Fibroblast of skin of left biceps (primary cell): ENCODE measurements at regions not wholly inside any gene's neighbourhood (a gene's known extent, or its start where the extent isn't known, plus 50 kb on each side); places are given as distances from the start of the nearest gene placed in this dataset.

Experiments
- DNase-seq, 2 experiments: peaks; one replicate each; pipeline ENCODE4 v3.0.0-alpha.2; 2013; ENCODE audit warnings: low read depth in 2 of 2

DNA sequence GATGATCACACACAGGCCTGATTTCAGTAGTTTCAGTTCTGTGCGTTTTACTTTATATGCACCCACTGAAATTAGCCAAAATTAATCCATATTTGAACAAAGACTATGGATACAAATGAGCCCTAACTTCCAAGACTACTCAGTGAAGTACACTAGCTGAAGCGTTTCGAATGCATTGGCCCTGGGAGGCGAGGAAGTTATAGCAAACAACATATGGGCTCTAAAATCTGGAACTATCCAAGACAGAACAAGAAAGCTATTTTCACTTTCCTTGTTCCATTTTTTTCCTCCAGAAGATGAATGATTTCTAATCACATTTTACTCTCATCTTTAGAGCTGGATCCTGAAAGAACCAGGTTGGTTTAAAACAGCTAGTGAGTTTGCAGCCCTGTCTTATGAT lies 399.4 kb upstream of the HNRNPA3 start:
- no peak for DNase-seq

DNA sequence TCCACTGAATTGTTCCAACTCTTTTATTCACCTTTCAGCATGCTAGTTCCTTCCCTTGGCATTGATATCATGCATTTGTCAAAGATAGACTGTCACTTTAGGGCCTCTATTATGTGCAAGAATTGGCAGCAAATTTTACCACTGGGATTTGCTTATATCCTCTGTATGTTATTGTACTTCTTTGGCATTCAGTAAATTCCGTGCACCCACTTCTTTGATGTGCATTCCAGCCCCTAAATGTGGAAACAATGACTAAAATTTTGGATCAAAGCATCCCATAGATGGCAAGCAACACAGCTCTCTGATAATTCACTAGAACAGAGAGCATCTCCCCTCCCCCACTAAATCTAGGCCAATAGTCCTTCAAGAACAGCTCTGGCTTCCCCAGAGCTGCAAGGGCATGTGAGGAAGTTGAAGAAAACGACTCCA lies 399.0 kb upstream of the HNRNPA3 start:
- DNase-seq, result no peak

DNA sequence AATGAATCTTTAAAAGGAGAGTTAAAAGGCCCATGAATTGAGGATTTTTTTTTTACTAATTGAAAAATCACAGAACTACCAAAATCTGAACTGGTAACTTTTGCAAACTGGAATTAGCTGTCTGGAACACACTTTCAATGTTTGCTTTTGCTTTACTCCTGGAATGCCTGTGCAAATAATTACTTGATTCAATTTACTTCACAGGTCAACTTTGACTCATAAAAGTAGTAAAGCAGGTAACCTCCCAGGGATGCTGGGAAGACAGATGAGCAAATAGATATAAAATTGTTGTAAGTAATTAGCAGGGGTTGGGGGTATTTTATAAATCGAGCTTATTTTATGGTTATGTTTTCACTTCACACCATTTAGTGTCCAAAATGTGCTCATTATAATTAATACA lies 398.3 kb upstream of the HNRNPA3 start:
- no peak for DNase-seq

DNA sequence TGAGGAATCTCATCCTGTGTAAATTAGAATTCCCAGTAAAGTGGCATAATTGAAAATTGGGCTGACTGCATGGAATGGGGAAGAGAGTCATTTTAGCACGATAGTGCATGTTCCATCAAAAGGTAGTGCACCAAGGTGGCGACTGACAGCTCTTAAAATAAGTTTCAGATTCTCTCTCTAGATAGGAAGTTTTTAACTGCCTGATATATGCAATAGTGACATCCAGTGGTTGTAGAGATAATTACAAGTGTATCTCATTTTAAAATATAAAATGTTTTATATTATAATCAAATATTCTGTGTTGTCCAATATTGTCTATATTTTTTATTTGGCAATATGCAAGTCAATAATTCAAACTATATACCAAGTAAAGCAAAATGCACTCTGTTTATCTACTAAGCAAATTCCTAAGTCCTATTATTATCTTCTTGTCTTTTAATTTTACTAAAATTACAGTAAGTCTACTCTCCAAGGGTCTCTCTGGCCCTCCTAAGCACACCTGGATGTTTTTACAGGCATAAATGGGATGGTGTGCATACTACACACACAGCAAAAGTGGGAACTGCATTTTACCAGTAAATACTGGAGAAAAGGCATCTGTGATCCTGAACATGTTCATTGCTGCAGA lies 397.7 kb upstream of the HNRNPA3 start:
- peak in 1 of 2 experiments; percentile 8 for DNase-seq

DNA sequence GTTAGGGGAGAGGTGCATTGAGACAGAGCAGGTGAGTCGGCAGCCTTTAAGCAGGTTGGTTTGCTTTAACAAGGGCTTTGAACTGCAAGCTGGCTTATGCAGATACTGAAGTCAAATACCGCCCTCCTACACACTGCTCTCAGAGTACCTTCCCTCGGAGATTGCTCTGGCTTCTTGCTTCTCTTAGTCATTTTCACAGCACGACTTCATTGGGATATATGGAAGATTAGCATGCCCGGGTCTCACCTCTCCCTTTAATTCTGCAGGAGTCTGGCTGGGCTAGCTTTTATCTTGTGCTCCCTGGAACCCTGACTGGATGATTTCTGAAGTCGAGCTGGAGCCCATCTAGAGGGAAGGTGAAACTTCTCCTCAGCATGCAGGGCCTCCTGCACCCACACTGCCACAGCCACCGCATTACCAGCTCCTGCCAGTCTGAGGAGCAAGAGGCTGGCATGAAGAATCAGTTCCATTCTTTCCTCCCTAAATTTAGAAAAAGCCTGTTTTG lies 395.5 kb upstream of the HNRNPA3 start:
- no peak for DNase-seq

DNA sequence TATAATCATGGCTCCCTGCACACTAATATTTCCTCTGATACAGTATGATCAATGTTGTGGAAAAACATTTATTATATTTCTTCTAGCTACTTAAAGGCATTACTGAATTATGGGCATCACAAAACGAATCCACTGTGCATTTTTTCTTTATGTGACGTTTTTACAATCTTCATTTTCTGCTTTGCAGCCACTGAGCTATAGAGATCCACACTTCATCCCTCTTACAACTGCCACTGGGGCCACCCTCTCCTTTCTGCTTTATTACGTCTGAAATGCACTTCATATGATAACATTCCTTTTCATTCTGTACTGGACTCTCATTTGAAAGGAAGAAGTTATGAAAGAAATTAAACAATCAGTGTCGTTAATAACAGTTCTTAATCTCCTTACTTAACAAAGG lies 394.5 kb upstream of the HNRNPA3 start:
- DNase-seq, result no peak

DNA sequence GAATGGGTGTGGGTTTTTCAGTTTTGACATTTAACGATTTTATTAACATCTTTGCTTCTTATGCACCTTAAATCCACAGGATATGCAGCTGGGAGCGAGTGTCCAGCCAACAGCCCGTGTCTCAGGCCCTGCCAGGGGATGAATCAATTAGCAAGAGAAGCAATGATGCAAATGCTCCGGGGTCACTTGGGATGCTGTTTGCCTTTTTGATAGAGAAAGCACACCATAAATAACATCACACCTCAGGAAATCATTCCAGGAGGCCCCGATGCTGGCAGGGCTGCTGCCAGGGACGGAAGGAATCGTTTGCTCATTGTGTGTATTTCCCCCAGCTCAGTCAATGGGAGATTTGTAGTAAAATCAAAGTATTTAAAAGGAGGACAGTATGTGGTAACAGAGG lies 394.0 kb upstream of the HNRNPA3 start:
- no peak for DNase-seq

DNA sequence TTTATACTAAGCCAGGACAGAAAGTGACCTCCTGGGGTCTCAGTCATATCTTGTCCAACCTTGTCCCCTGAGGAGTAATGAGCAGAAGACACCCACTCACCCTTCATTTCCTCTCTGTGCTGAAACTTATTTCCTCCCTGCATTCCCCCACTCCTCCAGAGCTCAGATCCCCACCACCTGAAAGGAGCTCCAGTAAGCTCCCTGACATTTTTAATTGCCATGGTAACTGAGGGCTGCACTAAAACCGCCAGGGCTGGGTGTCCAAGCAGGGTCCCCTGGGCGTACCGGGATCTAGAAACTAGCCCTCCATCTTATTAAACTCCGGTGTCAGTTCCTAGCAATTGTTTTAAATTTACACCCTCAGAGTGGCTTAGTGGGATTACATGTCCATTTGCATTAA lies 393.3 kb upstream of the HNRNPA3 start:
- no peak for DNase-seq

DNA sequence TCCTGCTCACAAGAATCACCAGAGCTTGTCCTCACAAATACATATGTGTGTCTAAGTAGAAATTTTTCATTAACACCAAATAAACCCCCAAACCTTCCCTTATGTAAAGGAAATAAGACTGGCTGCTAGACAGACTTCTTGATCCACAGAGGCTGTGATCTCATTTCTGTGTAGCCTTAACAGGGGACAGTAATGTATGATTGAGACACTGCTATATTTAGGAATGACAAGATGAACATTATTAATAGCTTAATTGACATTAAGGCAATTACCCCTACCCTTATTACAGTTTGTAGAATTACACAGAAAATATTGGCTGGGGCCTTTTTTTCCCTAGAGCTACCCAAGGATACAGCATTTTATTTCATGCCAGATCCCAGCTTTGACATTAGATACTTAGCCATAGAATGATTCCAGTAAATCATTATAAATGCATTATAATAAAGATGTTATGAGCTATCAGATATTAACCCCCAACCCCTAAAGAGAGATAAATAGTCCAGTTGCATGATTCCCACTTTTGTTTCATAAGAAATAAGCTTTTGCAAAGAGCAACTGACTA lies 392.1 kb upstream of the HNRNPA3 start:
- DNase-seq, result no peak

DNA sequence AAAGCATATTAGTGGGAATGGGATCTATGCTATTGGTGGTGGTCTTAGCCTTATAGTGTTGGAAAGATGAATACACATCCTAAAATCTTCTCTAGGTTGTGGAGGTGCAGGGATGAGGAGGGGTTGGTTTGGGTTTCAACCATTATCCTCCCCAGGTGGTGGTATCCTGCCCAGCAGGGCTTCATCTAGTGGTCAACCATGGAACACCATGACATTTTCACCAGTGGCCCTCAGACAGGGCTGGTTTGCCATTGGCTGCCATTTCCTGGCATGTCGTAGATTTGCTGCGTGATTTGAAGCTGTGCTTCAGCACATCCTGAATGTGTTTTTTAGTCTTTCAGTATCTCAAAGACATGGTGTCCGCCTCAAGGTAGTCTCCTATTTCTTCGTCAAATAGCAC lies 391.2 kb upstream of the HNRNPA3 start:
- no peak for DNase-seq

DNA sequence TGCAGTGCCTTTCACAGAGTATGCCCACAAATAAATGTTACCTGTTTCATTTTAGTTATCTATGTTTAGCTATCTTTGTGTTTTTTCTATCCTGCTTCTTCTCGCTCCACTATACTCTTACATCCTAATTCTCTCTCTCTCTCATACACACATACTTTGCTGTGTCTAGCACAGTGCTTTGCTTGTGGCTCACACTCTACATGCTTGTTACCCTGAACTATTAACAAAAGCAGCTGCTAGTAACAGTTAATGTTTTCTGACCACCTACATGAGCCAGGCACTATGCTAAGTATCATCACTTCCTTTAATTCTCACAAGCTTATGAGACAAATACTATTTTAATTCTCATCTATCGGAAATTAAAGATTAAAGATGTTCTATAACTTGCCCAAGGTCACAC lies 390.5 kb upstream of the HNRNPA3 start:
- no peak for DNase-seq

DNA sequence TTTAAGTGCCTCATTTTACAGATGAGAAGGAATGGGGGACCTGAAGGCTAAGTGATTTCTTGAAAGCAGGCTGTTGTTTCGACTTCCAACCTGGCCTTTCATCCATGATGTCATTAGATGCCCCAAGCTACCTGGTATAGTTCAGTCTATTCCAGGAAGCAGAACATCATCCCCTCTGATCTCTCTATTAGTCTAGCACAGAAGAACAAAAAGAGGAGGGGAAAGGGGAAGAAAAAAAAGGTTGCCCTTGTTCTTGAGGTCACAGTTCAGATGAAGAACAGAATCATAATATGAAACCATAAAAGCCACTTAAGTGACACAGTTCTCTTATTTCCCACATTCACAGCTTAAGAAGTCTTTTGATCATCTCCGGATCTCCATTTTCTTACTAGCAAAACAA lies 386.2 kb upstream of the HNRNPA3 start:
- no peak for DNase-seq

DNA sequence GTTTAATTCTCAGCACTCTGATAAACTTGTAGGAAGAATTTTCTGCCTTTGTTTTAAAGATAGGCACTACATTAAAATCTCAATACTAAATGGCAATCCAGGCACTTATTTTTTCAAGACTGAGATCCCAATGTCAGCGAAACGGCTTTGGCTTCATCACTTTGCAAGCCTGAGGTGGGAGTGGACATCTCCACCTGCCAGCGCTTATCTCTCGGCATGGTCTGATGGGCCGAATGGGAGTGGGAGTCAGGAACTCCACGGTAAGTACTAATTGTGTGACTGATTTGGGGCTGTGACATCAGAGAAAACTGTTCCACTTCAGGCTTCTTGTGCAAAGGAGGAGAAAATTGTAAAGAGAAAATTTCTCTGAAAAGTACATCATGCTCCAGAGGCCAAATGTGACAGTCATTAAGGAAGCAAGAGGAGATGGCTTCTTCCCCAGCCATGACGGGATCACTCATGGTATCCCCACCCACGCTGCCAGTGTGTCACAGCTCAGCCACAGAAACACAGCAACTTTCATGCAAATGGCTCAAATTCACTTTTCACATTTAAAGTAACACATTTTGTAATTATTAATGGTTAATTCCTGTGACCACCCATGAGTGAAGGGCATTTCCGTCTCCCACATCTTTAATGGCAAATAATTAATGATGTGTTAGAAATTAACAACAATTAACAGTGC lies 385.5 kb upstream of the HNRNPA3 start:
- DNase-seq, result no peak

DNA sequence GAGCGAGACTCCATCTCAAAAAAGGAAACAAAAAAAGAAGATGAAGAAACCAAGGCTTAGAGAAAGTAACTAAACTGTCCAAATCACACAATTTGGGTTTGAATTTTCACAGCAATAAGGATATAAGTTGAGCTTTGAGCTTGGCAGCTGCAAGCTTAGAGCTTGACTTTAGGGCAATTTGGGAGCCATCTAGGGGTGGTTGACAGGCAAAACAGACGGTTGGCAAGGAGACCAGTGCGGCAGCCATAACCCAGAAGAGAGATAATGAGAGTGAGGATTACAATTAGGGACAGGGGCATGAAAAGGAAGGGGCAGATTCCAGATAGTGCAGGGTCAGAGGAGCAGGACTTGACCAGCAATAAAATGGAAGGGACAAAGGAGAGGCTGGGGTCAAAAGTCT lies 382.2 kb upstream of the HNRNPA3 start:
- DNase-seq, result no peak

DNA sequence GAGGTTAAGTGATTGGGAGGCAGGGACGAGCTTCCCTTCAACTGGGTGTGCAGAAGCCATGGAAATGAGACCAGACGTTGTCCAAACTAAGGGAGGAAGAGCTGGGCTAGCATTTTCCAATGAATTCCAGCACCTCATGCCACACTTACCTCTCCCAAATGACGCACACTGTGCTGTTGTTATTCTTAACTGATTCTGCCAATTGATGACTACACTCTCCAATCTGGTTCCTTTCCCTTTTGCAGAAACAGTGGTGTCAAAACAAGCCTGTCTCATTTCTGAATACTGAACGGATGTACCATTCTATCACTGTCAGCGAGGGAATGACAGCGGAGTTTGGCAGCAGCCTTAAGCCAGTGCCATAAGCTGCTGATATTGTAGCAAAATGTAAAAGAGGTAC lies 380.5 kb upstream of the HNRNPA3 start:
- no peak for DNase-seq

DNA sequence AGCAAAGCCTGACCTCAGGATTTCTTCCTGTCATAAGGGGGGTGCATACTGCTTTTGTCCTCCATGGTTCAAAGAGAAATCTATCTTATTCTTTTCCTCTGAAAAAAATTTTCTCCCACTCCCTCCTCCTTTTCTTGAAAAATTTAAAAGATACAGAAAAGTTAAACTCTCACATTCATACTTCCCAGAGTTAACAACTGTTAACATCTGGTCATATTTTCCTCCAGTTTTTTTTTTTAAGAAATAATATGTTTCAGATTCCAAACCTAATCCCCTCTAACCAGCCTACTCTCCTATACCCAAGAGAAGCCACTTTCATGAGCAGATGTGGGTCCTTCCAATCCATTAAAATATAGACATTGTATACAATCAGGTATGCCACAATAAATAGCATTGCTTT lies 378.9 kb upstream of the HNRNPA3 start:
- DNase-seq, result no peak

DNA sequence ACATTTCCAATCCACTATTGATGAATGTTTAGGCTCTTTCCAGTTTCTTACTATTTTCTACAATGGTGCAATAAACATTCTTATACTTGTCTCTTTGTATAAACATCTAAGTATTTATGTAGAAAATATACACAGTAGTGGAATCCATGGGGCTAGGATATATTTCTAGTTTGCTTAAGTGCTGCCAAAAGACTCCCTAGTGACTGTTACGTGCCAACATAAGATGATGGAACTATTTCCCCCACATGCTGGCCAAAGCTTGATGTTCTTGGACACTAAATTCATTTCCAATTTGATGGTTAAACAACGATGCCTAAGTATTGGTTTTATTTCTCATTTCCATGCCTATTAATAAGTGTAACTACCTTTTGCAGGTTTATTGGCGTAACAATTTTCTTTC lies 378.4 kb upstream of the HNRNPA3 start:
- no peak for DNase-seq

DNA sequence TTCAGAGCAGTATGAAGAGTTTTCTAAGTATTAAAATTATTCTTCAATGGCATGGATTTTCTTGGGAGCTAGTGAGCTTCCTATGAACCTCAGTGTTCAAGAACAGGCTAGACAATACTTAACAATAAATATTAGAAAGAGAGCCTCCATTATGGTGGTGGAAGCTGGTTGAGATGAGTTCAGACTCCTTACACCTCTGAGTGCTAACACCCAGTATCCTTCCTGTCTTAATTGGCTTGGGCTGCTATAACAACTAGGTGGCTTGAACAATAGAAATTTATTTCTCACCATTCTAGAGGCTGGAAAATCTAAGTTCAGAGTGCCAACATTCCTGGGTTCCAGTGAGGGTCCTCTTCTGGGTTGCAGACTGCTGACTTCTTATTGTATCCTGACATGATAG lies 369.4 kb upstream of the HNRNPA3 start:
- no peak for DNase-seq

DNA sequence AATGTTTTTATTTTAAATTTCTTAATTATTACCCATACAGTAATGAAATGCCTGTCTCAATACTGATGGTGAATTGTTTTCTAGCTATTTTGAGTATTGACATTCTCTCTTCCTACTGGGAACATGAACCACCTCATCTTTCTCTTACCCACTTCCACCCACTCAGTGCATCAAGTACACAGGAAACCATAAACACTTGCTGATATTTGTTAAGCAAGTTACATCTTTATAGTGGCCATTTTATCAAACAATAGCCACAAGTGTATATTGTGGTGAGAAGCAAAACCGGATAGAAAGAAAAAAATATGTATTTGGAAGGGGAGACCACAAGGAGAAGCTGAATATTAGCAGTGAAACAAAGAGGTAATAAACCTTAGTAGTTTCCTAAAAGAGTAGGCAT lies 368.1 kb upstream of the HNRNPA3 start:
- DNase-seq, result no peak

DNA sequence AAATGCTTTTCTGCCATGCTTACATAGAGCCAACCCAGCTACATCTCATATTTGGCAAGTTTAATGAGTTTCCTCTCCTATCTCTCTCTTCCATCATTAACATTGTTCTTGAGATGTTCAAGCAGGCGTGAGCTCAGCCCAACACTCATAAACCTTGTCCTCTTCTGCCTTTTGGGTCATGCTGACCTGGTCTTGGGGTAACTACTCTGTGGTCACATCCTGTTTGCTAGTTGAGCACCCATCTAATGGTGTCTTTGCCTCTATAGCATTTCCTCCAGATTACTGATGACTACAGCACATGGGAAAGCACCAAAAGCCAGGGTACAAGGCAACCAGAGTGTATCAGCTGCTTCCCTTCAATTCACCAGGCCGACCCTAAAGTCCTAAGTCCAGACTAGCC lies 366.9 kb upstream of the HNRNPA3 start:
- no peak for DNase-seq

DNA sequence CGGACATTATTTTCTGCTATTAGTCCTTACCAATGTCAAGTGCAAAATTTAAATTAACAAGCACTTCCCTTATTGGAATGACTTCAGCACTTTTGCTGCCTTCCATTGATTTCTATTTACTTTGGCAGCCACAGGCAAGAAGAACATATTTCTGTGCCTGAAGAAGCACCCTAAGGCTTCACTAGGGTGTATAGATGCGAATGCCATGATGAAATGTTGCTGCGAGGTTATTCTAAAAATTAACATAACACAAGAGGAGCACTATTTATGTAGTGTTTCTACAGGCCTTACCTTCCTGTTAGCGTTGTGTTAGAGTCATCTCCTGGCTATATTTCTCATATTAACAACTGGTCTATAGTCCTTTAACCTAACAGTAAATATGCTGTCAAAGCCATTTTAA lies 365.0 kb upstream of the HNRNPA3 start:
- DNase-seq, result no peak

DNA sequence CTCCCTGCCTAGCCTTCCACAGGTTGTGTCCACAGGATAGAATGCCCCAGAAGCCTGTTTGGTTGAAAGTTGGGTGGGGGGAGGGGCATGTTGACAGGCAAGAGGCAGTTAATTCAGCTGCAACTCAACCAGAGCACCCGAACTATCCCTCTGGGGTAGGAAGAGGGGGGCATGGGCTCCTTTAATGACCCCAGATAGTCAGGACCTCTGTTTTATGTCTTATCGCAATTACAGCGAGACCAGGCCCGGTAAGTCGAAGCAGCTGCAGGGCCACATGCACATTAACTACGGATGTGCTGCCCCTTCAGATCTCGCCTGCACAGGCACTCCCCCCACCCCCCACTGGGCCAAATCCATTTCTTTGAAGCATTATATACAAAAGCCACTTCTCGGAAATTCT lies 363.8 kb upstream of the HNRNPA3 start:
- DNase-seq, result no peak

DNA sequence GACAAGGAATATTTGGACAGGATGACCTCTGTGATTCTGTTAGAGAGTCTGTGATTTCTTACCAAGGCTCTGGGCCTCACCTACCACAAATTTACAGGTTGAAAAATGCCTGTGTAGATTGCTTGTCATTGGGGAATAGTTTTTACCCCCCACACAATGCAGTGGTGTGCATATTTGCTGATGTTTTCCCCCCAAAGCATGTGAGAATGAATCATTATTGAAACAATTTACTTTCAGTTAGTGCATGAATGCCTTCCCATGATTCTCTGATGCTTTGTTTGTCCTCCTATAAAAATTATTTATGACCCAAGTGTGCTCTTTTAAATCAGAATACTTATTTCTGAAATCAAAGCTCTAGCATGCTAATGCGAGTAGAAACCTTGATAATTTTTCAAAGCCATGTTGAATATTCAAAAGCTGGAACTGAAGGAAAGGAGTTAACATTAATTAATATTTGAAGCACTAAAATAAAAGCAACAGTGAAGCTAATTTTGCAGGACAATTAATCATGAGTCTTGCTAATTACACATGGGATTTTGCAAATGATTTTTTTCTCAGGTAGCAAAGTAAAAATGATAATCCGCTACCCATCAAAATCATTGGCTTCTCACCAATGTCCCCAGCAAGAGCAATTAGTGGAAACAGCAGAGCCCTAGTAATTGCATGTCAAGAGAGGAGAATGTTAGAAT lies 361.2 kb upstream of the HNRNPA3 start:
- no peak for DNase-seq
